Colonic mucosa (tissue), 4 donors: ENCODE measurements at regions not wholly inside any gene's neighbourhood (a gene's known extent, or its start where the extent isn't known, plus 50 kb on each side); places are given as distances from the start of the nearest gene placed in this dataset.

Source experiments
- DNase-seq: peaks from one replicate; pipeline ENCODE4 v3.0.0-alpha.2; 2020
- H3K27ac ChIP-seq: fragments of 200-600 bp; one replicate; pipeline ENCODE4 v1.8.0; 2021
- H3K27me3 ChIP-seq: fragments of 200-600 bp; one replicate; pipeline ENCODE4 v1.8.0; 2021
- H3K36me3 ChIP-seq: fragments of 200-600 bp; one replicate; pipeline ENCODE4 v1.8.0; 2021
- H3K4me1 ChIP-seq: fragments of 200-600 bp; one replicate; pipeline ENCODE4 v1.8.0; 2021; ENCODE audit warnings: mild to moderate bottlenecking
- H3K4me3 ChIP-seq: fragments of 200-600 bp; one replicate; pipeline ENCODE4 v1.8.0; 2021
- H3K9ac ChIP-seq, 2 donors: one replicate each; pipeline ENCODE4 v1.7.0; 2013; ENCODE audit warnings: control low read depth in 2 of 2, low read depth in 2 of 2, low read length in 2 of 2
- H3K9me3 ChIP-seq: fragments of 200-600 bp; one replicate; pipeline ENCODE4 v1.8.0; 2021
- CTCF ChIP-seq: fragments of 200-600 bp; IDR thresholded peaks from one replicate; pipeline ENCODE4 v1.8.0; 2022; ENCODE audit warnings: antibody characterized with exemption, mild to moderate bottlenecking
- intact Hi-C: fragments of 100-400 bp; cut with DNase I; formaldehyde crosslinking; loops from one replicate; pipeline ENCODE4 v1.14.1; 2022
- donor health status: healthy.
- donor health status: DM: no; HTN: no; CAD: no.
- donor health status: DM: no; HTN: no; CAD: no.

- no peak for DNase-seq
- no peak overlapping the region for H3K9ac ChIP-seq
- intact Hi-C loops = no loop called here
- no peak for TF ChIP-seq CTCF
- H3K9me3 ChIP-seq = no peaks in the 10 kb centered on the region
- no peak overlapping the region for H3K4me3 ChIP-seq
- H3K27me3 ChIP-seq = no peaks in the 10 kb centered on the region
- H3K27ac ChIP-seq = no peak overlapping the region
- H3K36me3 ChIP-seq = no peaks in the 10 kb centered on the region
- H3K4me1 ChIP-seq = no peaks in the 10 kb centered on the region
These were observed 146.4 kb downstream of the PALM2AKAP2 start for GRCh38 chr9:109926421-109926869.

- Histone ChIP-seq H3K4me3 (no peak overlapping the region), H3K27me3 (no peaks in the 10 kb centered on the region), H3K4me1 (no peaks in the 10 kb centered on the region), H3K36me3 (no peaks in the 10 kb centered on the region), H3K27ac (no peak overlapping the region), H3K9ac (no peak overlapping the region), H3K9me3 (no peaks in the 10 kb centered on the region)
- DNase-seq = no peak
- intact Hi-C loops = no loop called here
- TF ChIP-seq CTCF = no peak
These were observed 151.6 kb downstream of the PALM2AKAP2 start for GRCh38 chr9:109931623-109932022.

GRCh38 chr9:109934136-109934856, 154.3 kb downstream of the PALM2AKAP2 start:
- no peaks in the 10 kb centered on the region for H3K36me3 ChIP-seq
- H3K27me3 ChIP-seq = no peaks in the 10 kb centered on the region
- no peak overlapping the region for H3K27ac ChIP-seq
- no peaks in the 10 kb centered on the region for H3K9me3 ChIP-seq
- H3K4me3 ChIP-seq = no peak overlapping the region
- TF ChIP-seq CTCF = no peak
- no peak overlapping the region for H3K9ac ChIP-seq
- no peaks in the 10 kb centered on the region for H3K4me1 ChIP-seq
- DNase-seq = no peak
- intact Hi-C loops = no loop called here

- DNase-seq = no peak
- Histone ChIP-seq H3K27ac (no peak overlapping the region), H3K9ac (no peak overlapping the region), H3K27me3 (no peaks in the 10 kb centered on the region), H3K4me1 (no peaks in the 10 kb centered on the region), H3K4me3 (no peak overlapping the region), H3K9me3 (no peaks in the 10 kb centered on the region), H3K36me3 (no peaks in the 10 kb centered on the region)
- intact Hi-C loops = no loop called here
- no peak for TF ChIP-seq CTCF
These were observed 154.8 kb downstream of the PALM2AKAP2 start for GRCh38 chr9:109934857-109935215.

- Histone ChIP-seq H3K36me3 (no peaks in the 10 kb centered on the region), H3K4me1 (no peaks in the 10 kb centered on the region), H3K9ac (no peak overlapping the region), H3K27ac (no peak overlapping the region), H3K27me3 (no peaks in the 10 kb centered on the region), H3K9me3 (no peaks in the 10 kb centered on the region), H3K4me3 (no peak overlapping the region)
- DNase-seq = no peak
- TF ChIP-seq CTCF = no peak
- intact Hi-C loops = no loop called here
These were observed 155.5 kb downstream of the PALM2AKAP2 start for GRCh38 chr9:109935406-109936087.
